ENCODE measurements at regions not wholly inside any gene's neighbourhood (a gene's known extent, or its start where the extent isn't known, plus 50 kb on each side); places are given as distances from the start of the nearest gene placed in this dataset.
A peak's percentile ranks its signal among the peaks of the same experiment; 100 is the strongest.
"Not testable (repeated sequence)": the region's sequence is repeated elsewhere in the genome, so short reads cannot be mapped to it uniquely, and the experiment has no call there.

- Histone ChIP-seq H3K36me3 (ENCODE audit: insufficient read depth, low read length) (no peaks in the 10 kb centered on the region), H3K9ac (ENCODE audit: insufficient read length) (no peak overlapping the region), H3K27ac (peak overlapping the region; percentile 22; the same call in 1 of the 2 replicates), H3K4me3 (no peak overlapping the region), H3K9me3 (ENCODE audit: low read depth, low read length) (no peaks in the 10 kb centered on the region)
- DNase-seq (ENCODE audit: low read depth, low spot score): no peak
- TF ChIP-seq EZH2 (IDR thresholded peaks at IDR 0.05) (no peak), POLR2AphosphoS5 (IDR thresholded peaks at IDR 0.05; ENCODE audit: borderline replicate concordance, low read depth, low read length) (no peak), FOXP2 (optimal IDR thresholded peaks at IDR 0.05; ENCODE audit: control extremely low read depth, extremely low read length, insufficient read depth) (no peak)
Measured at GRCh38 chr6:150503041-150503440, 96.6 kb upstream of the PLEKHG1 start.

- Histone ChIP-seq H3K9me3 (ENCODE audit: low read depth, low read length) (no peaks in the 10 kb centered on the region), H3K36me3 (ENCODE audit: insufficient read depth, low read length) (no peaks in the 10 kb centered on the region), H3K4me3 (no peak overlapping the region), H3K9ac (ENCODE audit: insufficient read length) (no peak overlapping the region), H3K27ac (peak overlapping the region; percentile 26)
- TF ChIP-seq EZH2 (IDR thresholded peaks at IDR 0.05) (no peak), FOXP2 (optimal IDR thresholded peaks at IDR 0.05; ENCODE audit: control extremely low read depth, extremely low read length, insufficient read depth) (no peak), POLR2AphosphoS5 (IDR thresholded peaks at IDR 0.05; ENCODE audit: borderline replicate concordance, low read depth, low read length) (no peak)
- peak; percentile 28 for DNase-seq (ENCODE audit: low read depth, low spot score)
Measured at GRCh38 chr6:150503586-150504339, 95.9 kb upstream of the PLEKHG1 start.

GRCh38 chr6:150507361-150507760 is 92.3 kb upstream of the PLEKHG1 start:
- DNase-seq (ENCODE audit: low read depth, low spot score); H3K4me3 ChIP-seq; H3K9ac ChIP-seq (ENCODE audit: insufficient read length); H3K36me3 ChIP-seq (ENCODE audit: insufficient read depth, low read length); H3K9me3 ChIP-seq (ENCODE audit: low read depth, low read length); H3K27ac ChIP-seq: not testable (repeated sequence)

DNA sequence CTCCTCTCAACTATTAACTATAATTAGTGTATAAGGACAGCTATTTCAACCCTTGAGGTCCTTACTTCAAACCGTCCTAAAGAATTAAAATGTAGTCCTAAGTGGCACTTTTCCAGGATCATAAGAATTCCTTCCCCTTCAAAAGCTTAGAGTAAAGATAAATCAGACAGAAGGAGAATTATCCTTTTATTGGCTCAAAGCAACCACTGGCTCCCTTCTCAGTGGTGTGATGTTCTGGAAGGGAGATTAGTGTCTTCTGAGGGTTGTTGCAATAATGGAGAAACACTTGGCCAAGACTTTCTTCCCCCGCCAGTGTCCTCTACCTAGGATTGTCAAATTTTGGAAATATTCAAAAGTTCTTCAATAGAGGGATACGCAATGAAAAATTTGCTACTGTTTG is 89.1 kb upstream of the PLEKHG1 start:
- Histone ChIP-seq H3K9me3 (ENCODE audit: low read depth, low read length) (no peaks in the 10 kb centered on the region), H3K27ac (no peak overlapping the region), H3K4me3 (no peak overlapping the region), H3K9ac (ENCODE audit: insufficient read length) (no peak overlapping the region), H3K36me3 (ENCODE audit: insufficient read depth, low read length) (no peaks in the 10 kb centered on the region)
- TF ChIP-seq POLR2AphosphoS5 (IDR thresholded peaks at IDR 0.05; ENCODE audit: borderline replicate concordance, low read depth, low read length) (no peak), EZH2 (IDR thresholded peaks at IDR 0.05) (no peak), FOXP2 (optimal IDR thresholded peaks at IDR 0.05; ENCODE audit: control extremely low read depth, extremely low read length, insufficient read depth) (no peak)
- no peak for DNase-seq (ENCODE audit: low read depth, low spot score)

GRCh38 chr6:150511313-150511712 is 88.4 kb upstream of the PLEKHG1 start:
- TF ChIP-seq EZH2 (IDR thresholded peaks at IDR 0.05) (no peak), POLR2AphosphoS5 (IDR thresholded peaks at IDR 0.05; ENCODE audit: borderline replicate concordance, low read depth, low read length) (no peak), FOXP2 (optimal IDR thresholded peaks at IDR 0.05; ENCODE audit: control extremely low read depth, extremely low read length, insufficient read depth) (no peak)
- DNase-seq (ENCODE audit: low read depth, low spot score): no peak
- Histone ChIP-seq H3K27ac (no peak overlapping the region), H3K4me3 (no peak overlapping the region), H3K9ac (ENCODE audit: insufficient read length) (no peak overlapping the region), H3K36me3 (ENCODE audit: insufficient read depth, low read length) (no peaks in the 10 kb centered on the region), H3K9me3 (ENCODE audit: low read depth, low read length) (no peaks in the 10 kb centered on the region)

- DNase-seq (ENCODE audit: low read depth, low spot score): no peak
- no peak overlapping the region for H3K9ac ChIP-seq (ENCODE audit: insufficient read length)
- H3K4me3 ChIP-seq: no peak overlapping the region
- TF ChIP-seq EZH2 (IDR thresholded peaks at IDR 0.05) (no peak), POLR2AphosphoS5 (IDR thresholded peaks at IDR 0.05; ENCODE audit: borderline replicate concordance, low read depth, low read length) (no peak), FOXP2 (optimal IDR thresholded peaks at IDR 0.05; ENCODE audit: control extremely low read depth, extremely low read length, insufficient read depth) (no peak)
- H3K36me3 ChIP-seq (ENCODE audit: insufficient read depth, low read length): no peaks in the 10 kb centered on the region
- H3K9me3 ChIP-seq (ENCODE audit: low read depth, low read length): no peaks in the 10 kb centered on the region
- no peak overlapping the region for H3K27ac ChIP-seq
Measured at GRCh38 chr6:150514806-150515380, 84.8 kb upstream of the PLEKHG1 start.

DNA sequence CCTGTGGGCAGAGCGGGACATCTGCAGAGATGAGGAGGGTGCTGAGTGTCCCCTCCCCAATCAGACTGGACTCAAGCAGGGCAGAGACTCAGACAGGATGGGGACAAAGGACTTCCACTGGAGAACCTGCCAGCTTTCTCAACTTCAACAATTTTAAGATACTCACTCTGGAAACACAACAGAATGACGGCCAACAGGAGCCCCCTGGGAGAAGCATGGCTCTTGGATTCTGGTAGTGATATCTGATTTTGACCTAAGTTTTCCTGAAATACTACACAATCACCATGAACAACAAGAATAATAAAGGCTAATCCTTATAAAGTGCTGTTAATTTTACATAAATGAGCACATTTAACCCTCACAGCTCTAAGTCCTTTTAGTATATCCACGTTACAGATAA is 83.5 kb upstream of the PLEKHG1 start:
- Histone ChIP-seq H3K36me3 (ENCODE audit: insufficient read depth, low read length) (no peaks in the 10 kb centered on the region), H3K9me3 (ENCODE audit: low read depth, low read length) (no peaks in the 10 kb centered on the region), H3K4me3 (no peak overlapping the region), H3K9ac (ENCODE audit: insufficient read length) (no peak overlapping the region), H3K27ac (no peak overlapping the region)
- TF ChIP-seq FOXP2 (optimal IDR thresholded peaks at IDR 0.05; ENCODE audit: control extremely low read depth, extremely low read length, insufficient read depth) (no peak), POLR2AphosphoS5 (IDR thresholded peaks at IDR 0.05; ENCODE audit: borderline replicate concordance, low read depth, low read length) (no peak), EZH2 (IDR thresholded peaks at IDR 0.05) (no peak)
- DNase-seq (ENCODE audit: low read depth, low spot score): no peak

GRCh38 chr6:150517175-150517574 is 82.5 kb upstream of the PLEKHG1 start:
- TF ChIP-seq FOXP2 (optimal IDR thresholded peaks at IDR 0.05; ENCODE audit: control extremely low read depth, extremely low read length, insufficient read depth) (no peak), POLR2AphosphoS5 (IDR thresholded peaks at IDR 0.05; ENCODE audit: borderline replicate concordance, low read depth, low read length) (no peak), EZH2 (IDR thresholded peaks at IDR 0.05) (no peak)
- Histone ChIP-seq H3K36me3 (ENCODE audit: insufficient read depth, low read length) (no peaks in the 10 kb centered on the region), H3K27ac (no peak overlapping the region), H3K4me3 (no peak overlapping the region), H3K9ac (ENCODE audit: insufficient read length) (no peak overlapping the region), H3K9me3 (ENCODE audit: low read depth, low read length) (no peaks in the 10 kb centered on the region)
- DNase-seq (ENCODE audit: low read depth, low spot score): no peak

DNA sequence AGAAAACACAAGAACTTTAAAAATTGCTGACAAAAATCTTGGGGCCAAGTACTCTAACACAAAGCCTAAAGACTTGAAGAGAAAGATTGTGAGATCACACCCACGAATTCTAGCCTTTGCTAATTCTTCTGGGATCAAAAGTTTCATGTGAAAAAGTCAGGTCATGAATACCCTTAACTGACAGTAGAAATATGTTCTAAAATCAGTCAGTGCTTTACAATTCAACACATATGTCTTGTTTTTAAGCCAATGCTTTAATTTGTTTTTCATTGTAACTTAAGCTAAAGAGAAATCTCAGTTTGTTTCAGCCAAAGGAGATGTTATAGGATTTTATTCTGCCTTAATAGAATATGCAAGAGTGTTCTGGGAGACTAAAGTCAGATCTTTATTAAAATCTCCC is 78.2 kb upstream of the PLEKHG1 start:
- Histone ChIP-seq H3K9ac (ENCODE audit: insufficient read length) (no peak overlapping the region), H3K4me3 (no peak overlapping the region), H3K9me3 (ENCODE audit: low read depth, low read length) (no peaks in the 10 kb centered on the region), H3K27ac (no peak overlapping the region), H3K36me3 (ENCODE audit: insufficient read depth, low read length) (no peaks in the 10 kb centered on the region)
- TF ChIP-seq POLR2AphosphoS5 (IDR thresholded peaks at IDR 0.05; ENCODE audit: borderline replicate concordance, low read depth, low read length) (no peak), EZH2 (IDR thresholded peaks at IDR 0.05) (no peak), FOXP2 (optimal IDR thresholded peaks at IDR 0.05; ENCODE audit: control extremely low read depth, extremely low read length, insufficient read depth) (no peak)
- DNase-seq (ENCODE audit: low read depth, low spot score): no peak

DNA sequence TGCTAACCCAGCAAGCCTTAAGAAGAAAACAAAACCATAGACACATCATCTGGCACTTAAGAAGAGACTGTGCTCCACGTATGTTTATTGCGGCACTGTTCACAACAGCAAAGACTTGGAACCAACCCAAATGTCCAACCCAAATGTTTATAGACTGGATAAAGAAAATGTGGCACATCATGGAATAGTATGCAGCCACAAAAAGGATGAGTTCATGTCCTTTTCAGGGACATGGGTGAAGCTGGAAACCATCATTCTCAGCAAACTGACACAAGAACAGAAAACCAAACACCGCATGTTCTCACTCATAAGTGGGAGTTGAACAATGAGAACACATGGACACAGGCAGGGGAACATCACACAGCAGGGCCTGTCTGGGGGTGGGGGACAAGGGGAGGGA is 76.5 kb upstream of the PLEKHG1 start:
- H3K9me3 ChIP-seq (ENCODE audit: low read depth, low read length); H3K27ac ChIP-seq; H3K36me3 ChIP-seq (ENCODE audit: insufficient read depth, low read length); DNase-seq (ENCODE audit: low read depth, low spot score); H3K9ac ChIP-seq (ENCODE audit: insufficient read length); H3K4me3 ChIP-seq: not testable (repeated sequence)
